ENCODE measurements at regions not wholly inside any gene's neighbourhood (a gene's known extent, or its start where the extent isn't known, plus 50 kb on each side); places are given as distances from the start of the nearest gene placed in this dataset.

DNA sequence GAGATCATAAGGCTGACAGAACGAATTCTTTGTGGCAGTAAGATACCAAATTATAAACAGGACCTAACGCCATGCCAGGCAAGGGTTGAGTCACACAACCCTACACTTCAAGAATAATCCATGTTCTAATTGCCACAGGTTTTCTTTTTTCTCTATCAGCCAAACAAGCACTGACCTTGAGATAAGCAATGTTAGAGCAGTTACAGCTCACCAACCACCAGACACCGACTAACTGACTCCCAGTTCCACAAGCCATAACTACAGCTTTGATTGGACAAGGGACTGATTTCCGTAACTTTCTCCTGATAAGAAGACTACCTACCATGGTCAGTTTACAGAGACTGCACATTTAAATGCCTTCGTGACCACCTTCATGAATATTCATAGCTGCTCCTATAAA lies 149.6 kb downstream of the PTPRU start:
- no peak for TF ChIP-seq POLR2AphosphoS5 (IDR thresholded peaks at IDR 0.05)
- TF ChIP-seq, protein P1, sequence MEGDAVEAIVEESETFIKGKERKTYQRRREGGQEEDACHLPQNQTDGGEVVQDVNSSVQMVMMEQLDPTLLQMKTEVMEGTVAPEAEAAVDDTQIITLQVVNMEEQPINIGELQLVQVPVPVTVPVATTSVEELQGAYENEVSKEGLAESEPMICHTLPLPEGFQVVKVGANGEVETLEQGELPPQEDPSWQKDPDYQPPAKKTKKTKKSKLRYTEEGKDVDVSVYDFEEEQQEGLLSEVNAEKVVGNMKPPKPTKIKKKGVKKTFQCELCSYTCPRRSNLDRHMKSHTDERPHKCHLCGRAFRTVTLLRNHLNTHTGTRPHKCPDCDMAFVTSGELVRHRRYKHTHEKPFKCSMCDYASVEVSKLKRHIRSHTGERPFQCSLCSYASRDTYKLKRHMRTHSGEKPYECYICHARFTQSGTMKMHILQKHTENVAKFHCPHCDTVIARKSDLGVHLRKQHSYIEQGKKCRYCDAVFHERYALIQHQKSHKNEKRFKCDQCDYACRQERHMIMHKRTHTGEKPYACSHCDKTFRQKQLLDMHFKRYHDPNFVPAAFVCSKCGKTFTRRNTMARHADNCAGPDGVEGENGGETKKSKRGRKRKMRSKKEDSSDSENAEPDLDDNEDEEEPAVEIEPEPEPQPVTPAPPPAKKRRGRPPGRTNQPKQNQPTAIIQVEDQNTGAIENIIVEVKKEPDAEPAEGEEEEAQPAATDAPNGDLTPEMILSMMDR (IDR thresholded peaks at IDR 0.05) = no peak
